Activated naive CD8-positive, alpha-beta T cell treated with anti-CD3 and anti-CD28 coated beads, Interleukin-2, amount 50 U/mL, for 24 hours (primary cell): ENCODE measurements at regions not wholly inside any gene's neighbourhood (a gene's known extent, or its start where the extent isn't known, plus 50 kb on each side); places are given as distances from the start of the nearest gene placed in this dataset.

ENCODE experiments used
- ATAC-seq: fragments of 150-1000 bp; cut with Tn5 transposase; one replicate; pipeline ENCODE4 v1.10.0; 2021
- DNase-seq: peaks from one replicate; pipeline ENCODE4 v3.0.0; 2021
- H3K27ac Mint-ChIP-seq: one replicate; pipeline ENCODE4 v1.8.0; 2021; ENCODE audit warnings: mild to moderate bottlenecking, mixed read lengths
- H3K27me3 Mint-ChIP-seq: one replicate; pipeline ENCODE4 v1.8.0; 2021; ENCODE audit warnings: mixed read lengths
- H3K36me3 Mint-ChIP-seq: one replicate; pipeline ENCODE4 v1.8.0; 2021; ENCODE audit warnings: low read depth, mixed read lengths
- H3K4me1 Mint-ChIP-seq: one replicate; pipeline ENCODE4 v1.8.0; 2021; ENCODE audit warnings: mixed read lengths
- H3K4me3 Mint-ChIP-seq: one replicate; pipeline ENCODE4 v1.8.0; 2021; ENCODE audit warnings: mild to moderate bottlenecking, moderate library complexity, mixed read lengths
- H3K9me3 Mint-ChIP-seq: one replicate; pipeline ENCODE4 v1.8.0; 2021; ENCODE audit warnings: mixed read lengths

GRCh38 chr7:79909176-79909575 lies 225.5 kb upstream of the GNAI1 start:
- ATAC-seq (no peak), DNase-seq (no peak)
- no peaks in the 10 kb centered on the region for H3K9me3 Mint-ChIP-seq
- peaks cover 42% of the 10 kb centered on the region for H3K4me1 Mint-ChIP-seq
- H3K27me3 Mint-ChIP-seq, result no peaks in the 10 kb centered on the region
- no peak overlapping the region for H3K27ac Mint-ChIP-seq
- no peaks in the 10 kb centered on the region for H3K36me3 Mint-ChIP-seq
- H3K4me3 Mint-ChIP-seq, result no peak overlapping the region

- Mint-ChIP-seq H3K27ac (no peak overlapping the region), H3K4me1 (peaks cover 2% of the 10 kb centered on the region), H3K4me3 (no peak overlapping the region), H3K36me3 (no peaks in the 10 kb centered on the region), H3K9me3 (peaks cover 5% of the 10 kb centered on the region), H3K27me3 (no peaks in the 10 kb centered on the region)
- DNase-seq (no peak), ATAC-seq (no peak)
Measured at GRCh38 chr7:79897166-79897565, 237.5 kb upstream of the GNAI1 start.

DNA sequence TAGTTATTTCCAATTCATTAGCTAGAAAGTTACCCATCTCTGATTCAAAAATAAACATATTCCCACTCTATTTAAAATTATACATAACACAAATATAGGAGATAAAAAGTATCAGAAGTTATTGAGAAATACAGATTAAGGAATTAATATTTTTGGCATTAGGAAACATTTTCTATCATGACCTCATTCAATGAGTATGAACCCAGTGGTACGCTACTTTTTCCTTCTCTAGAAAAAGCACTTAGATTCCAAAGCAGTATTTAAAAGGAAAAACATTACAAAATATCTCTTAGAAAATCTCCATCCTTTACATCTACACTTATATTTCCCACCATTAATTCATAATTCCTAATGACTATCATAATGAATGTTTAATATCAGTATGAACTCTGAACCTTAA lies 240.6 kb upstream of the GNAI1 start:
- Mint-ChIP-seq H3K4me1 (peaks cover 2% of the 10 kb centered on the region), H3K27me3 (no peaks in the 10 kb centered on the region), H3K4me3 (no peak overlapping the region), H3K27ac (no peak overlapping the region), H3K36me3 (no peaks in the 10 kb centered on the region), H3K9me3 (peaks cover 5% of the 10 kb centered on the region)
- ATAC-seq (no peak), DNase-seq (no peak)

- no peak overlapping the region for H3K4me3 Mint-ChIP-seq
- no peaks in the 10 kb centered on the region for H3K4me1 Mint-ChIP-seq
- no peaks in the 10 kb centered on the region for H3K9me3 Mint-ChIP-seq
- no peak overlapping the region for H3K27ac Mint-ChIP-seq
- ATAC-seq (no peak), DNase-seq (no peak)
- no peaks in the 10 kb centered on the region for H3K36me3 Mint-ChIP-seq
- no peaks in the 10 kb centered on the region for H3K27me3 Mint-ChIP-seq
Measured at GRCh38 chr7:79882922-79883321, 251.7 kb upstream of the GNAI1 start.

DNA sequence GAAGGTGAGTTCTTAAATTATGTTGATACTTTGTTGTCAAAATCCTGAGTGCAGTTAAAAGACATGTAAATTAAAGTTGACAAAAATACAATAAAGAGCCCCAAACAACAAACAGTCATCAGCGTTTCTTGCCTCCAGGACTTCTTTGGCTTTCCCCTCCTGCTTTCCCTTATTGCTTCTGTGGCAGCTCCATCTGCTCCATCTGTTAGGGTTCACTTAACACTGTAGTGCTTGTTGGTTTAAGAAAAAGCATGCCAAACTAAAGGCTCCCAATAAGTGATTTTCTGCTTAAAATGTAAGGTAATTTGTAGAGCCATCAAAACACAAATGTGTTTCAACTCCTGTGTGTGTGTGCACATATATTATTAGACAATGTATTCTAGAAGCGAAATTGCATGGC lies 254.3 kb upstream of the GNAI1 start:
- Mint-ChIP-seq H3K4me3 (no peak overlapping the region), H3K36me3 (no peaks in the 10 kb centered on the region), H3K27ac (no peak overlapping the region), H3K9me3 (no peaks in the 10 kb centered on the region), H3K4me1 (peaks cover 1% of the 10 kb centered on the region), H3K27me3 (no peaks in the 10 kb centered on the region)
- no peak for ATAC-seq
- DNase-seq, result no peak

GRCh38 chr7:79877874-79878465 lies 256.7 kb upstream of the GNAI1 start:
- no peaks in the 10 kb centered on the region for H3K9me3 Mint-ChIP-seq
- ATAC-seq, result no peak
- DNase-seq, result no peak
- no peak overlapping the region for H3K4me3 Mint-ChIP-seq
- no peak overlapping the region for H3K27ac Mint-ChIP-seq
- no peaks in the 10 kb centered on the region for H3K36me3 Mint-ChIP-seq
- H3K27me3 Mint-ChIP-seq, result no peaks in the 10 kb centered on the region
- H3K4me1 Mint-ChIP-seq, result peaks cover 1% of the 10 kb centered on the region

GRCh38 chr7:79876848-79877252 lies 257.8 kb upstream of the GNAI1 start:
- peaks cover 1% of the 10 kb centered on the region for H3K4me1 Mint-ChIP-seq
- no peaks in the 10 kb centered on the region for H3K9me3 Mint-ChIP-seq
- no peak for ATAC-seq
- H3K4me3 Mint-ChIP-seq, result no peak overlapping the region
- H3K36me3 Mint-ChIP-seq, result no peaks in the 10 kb centered on the region
- no peaks in the 10 kb centered on the region for H3K27me3 Mint-ChIP-seq
- H3K27ac Mint-ChIP-seq, result no peak overlapping the region
- DNase-seq, result no peak

GRCh38 chr7:79874797-79875196 lies 259.8 kb upstream of the GNAI1 start:
- H3K27me3 Mint-ChIP-seq, result no peaks in the 10 kb centered on the region
- ATAC-seq, result no peak
- H3K36me3 Mint-ChIP-seq, result no peaks in the 10 kb centered on the region
- no peak overlapping the region for H3K27ac Mint-ChIP-seq
- H3K4me1 Mint-ChIP-seq, result peaks cover 1% of the 10 kb centered on the region
- no peak for DNase-seq
- no peak overlapping the region for H3K4me3 Mint-ChIP-seq
- no peaks in the 10 kb centered on the region for H3K9me3 Mint-ChIP-seq

DNA sequence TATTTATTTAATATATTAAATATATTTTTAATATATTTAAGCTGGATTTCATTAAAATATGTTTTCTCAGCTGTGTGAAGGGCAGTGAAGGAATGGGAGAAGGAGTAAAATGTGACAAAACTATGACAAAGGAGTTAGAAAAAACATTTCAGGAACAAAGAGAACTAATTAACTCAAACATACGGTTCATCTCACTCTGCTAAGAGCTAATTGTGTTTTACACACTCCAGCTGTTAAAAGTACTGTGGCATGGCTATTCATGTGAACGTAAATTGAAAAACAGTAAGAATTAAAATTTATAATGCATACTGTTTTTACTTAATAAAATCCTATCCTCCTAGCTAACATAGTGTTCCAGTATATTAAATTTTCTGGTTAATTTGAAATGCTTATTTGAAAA lies 262.5 kb upstream of the GNAI1 start:
- Mint-ChIP-seq H3K27ac (no peak overlapping the region), H3K4me3 (no peak overlapping the region), H3K4me1 (peaks cover 5% of the 10 kb centered on the region), H3K9me3 (no peaks in the 10 kb centered on the region), H3K36me3 (no peaks in the 10 kb centered on the region), H3K27me3 (no peaks in the 10 kb centered on the region)
- DNase-seq (no peak), ATAC-seq (no peak)

GRCh38 chr7:79868010-79868409 lies 266.6 kb upstream of the GNAI1 start:
- peaks cover 4% of the 10 kb centered on the region for H3K4me1 Mint-ChIP-seq
- no peak for DNase-seq

DNA sequence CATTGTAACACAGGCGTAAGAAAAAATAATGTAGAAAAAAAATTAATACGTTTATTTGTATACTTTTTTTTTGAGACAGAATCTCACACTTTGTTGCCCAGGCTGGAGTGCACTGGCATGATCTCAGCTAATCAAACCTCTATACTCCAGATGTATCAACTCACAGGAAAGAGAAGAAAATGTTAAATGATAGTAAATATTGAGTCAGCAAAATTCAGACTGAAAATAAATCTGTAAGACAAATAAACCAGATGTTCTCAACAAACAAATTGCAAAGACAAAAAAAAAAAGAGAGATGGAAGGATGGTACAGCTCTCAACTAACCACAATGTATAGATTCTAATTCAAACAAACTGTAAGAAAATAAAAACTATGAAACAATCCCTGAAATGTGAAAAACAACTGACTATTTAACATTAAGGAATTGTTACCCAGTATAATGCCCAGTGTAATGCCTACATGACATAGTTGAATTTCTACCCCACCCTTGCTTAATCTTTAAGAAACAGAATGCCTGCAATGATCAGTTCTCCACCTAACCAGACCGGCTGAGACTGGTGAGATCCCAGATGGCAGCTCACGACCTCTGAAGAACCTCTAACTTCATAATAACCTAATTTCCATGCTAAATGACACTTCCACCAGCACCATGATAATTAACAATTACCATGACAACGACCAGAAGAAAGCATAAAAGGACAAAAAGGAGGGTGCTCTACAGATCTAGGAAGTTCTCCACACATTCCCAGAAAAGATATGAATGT lies 272.0 kb upstream of the GNAI1 start:
- DNase-seq (no peak), ATAC-seq (no peak)
- Mint-ChIP-seq H3K4me1 (no peaks in the 10 kb centered on the region), H3K9me3 (peaks cover 9% of the 10 kb centered on the region), H3K36me3 (no peaks in the 10 kb centered on the region), H3K27me3 (no peaks in the 10 kb centered on the region), H3K4me3 (no peak overlapping the region), H3K27ac (no peak overlapping the region)

More at GRCh38 chr7:79868010-79868409, 266.6 kb upstream of the GNAI1 start:
- H3K9me3 Mint-ChIP-seq, result peaks cover 5% of the 10 kb centered on the region
- no peak overlapping the region for H3K27ac Mint-ChIP-seq
- H3K36me3 Mint-ChIP-seq, result no peaks in the 10 kb centered on the region
- H3K27me3 Mint-ChIP-seq, result no peaks in the 10 kb centered on the region
- ATAC-seq, result no peak
- no peak overlapping the region for H3K4me3 Mint-ChIP-seq

- Mint-ChIP-seq H3K27ac (no peak overlapping the region), H3K27me3 (peaks cover 2% of the 10 kb centered on the region), H3K36me3 (no peaks in the 10 kb centered on the region), H3K9me3 (peaks cover 4% of the 10 kb centered on the region), H3K4me1 (no peaks in the 10 kb centered on the region), H3K4me3 (no peak overlapping the region)
- DNase-seq, result no peak
- no peak for ATAC-seq
Measured at GRCh38 chr7:79855172-79855571, 279.5 kb upstream of the GNAI1 start.

GRCh38 chr7:79854621-79855020 lies 280.0 kb upstream of the GNAI1 start:
- Mint-ChIP-seq H3K27ac (no peak overlapping the region), H3K36me3 (no peaks in the 10 kb centered on the region), H3K9me3 (no peaks in the 10 kb centered on the region), H3K4me3 (no peak overlapping the region), H3K4me1 (no peaks in the 10 kb centered on the region), H3K27me3 (peaks cover 2% of the 10 kb centered on the region)
- ATAC-seq (no peak), DNase-seq (no peak)

DNA sequence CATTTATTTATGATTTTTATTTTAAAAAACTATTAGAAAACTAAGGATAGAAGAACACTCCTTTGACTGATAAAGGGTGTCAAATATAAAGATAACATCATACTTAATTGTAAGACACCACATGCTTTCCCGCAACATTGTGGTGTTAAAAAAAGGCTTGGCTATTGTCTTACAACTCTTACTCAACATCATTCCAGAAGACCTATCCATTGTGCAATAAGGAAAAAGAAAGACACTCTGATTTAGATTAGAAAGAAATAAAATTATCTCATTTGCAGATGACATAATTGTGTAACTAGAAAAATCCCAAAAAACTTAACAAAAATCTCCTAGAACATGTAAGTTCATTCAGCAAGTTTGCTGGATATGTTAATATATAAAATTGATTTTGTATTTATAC lies 296.7 kb upstream of the GNAI1 start:
- no peak for ATAC-seq
- Mint-ChIP-seq H3K27ac (no peak overlapping the region), H3K4me1 (no peaks in the 10 kb centered on the region), H3K27me3 (no peaks in the 10 kb centered on the region), H3K9me3 (no peaks in the 10 kb centered on the region), H3K36me3 (no peaks in the 10 kb centered on the region), H3K4me3 (no peak overlapping the region)
- no peak for DNase-seq

- H3K9me3 Mint-ChIP-seq, result no peaks in the 10 kb centered on the region
- H3K36me3 Mint-ChIP-seq, result no peaks in the 10 kb centered on the region
- no peaks in the 10 kb centered on the region for H3K4me1 Mint-ChIP-seq
- no peaks in the 10 kb centered on the region for H3K27me3 Mint-ChIP-seq
- DNase-seq (no peak), ATAC-seq (no peak)
- no peak overlapping the region for H3K27ac Mint-ChIP-seq
- H3K4me3 Mint-ChIP-seq, result no peak overlapping the region
Measured at GRCh38 chr7:79833616-79834015, 301.0 kb upstream of the GNAI1 start.
